GM18517 (cell line): ENCODE measurements at regions not wholly inside any gene's neighbourhood (a gene's known extent, or its start where the extent isn't known, plus 50 kb on each side); places are given as distances from the start of the nearest gene placed in this dataset.
"Not testable (repeated sequence)": the region's sequence is repeated elsewhere in the genome, so short reads cannot be mapped to it uniquely, and the experiment has no call there.

Source experiments
- ATAC-seq: cut with Tn5 transposase; IDR thresholded peaks from one replicate; pipeline ENCODE4 v1.9.1; 2021; ENCODE audit warnings: mild to moderate bottlenecking, moderate library complexity; ENCODE audit not compliant: unreplicated experiment

DNA sequence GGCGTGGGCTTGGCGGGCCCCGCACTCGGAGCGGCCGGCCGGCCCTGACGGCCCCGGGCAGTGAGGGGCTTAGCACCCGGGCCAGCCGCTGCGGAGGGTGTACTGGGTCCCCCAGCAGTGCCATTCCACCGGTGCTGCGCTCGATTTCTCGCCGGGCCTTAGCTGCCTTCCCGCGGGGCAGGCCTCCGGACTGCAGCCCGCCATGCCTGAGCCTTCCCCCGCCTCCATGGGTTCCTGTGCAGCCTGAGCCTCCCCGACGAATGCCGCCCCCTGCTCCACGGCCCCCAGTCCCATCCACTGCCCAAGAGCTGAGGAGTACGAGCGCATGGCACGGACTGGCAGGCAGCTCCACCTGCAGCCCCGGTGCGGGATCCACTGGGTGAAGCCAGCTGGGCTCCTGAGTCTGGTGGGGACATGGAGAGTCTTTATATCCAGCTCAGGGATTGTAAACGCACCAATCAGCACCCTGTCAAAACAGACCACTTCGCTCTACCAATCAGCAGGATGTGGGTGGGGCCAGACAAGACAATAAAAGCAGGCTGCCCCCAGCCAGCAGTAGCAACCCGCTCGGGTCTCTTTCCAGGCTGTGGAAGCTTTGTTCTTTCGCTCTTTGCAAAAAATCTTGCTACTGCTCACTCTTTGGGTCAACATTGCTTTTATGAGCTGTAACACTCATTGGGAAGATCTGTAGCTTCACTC, 501.2 kb upstream of the DPH6 start:
- not testable (repeated sequence) for ATAC-seq

DNA sequence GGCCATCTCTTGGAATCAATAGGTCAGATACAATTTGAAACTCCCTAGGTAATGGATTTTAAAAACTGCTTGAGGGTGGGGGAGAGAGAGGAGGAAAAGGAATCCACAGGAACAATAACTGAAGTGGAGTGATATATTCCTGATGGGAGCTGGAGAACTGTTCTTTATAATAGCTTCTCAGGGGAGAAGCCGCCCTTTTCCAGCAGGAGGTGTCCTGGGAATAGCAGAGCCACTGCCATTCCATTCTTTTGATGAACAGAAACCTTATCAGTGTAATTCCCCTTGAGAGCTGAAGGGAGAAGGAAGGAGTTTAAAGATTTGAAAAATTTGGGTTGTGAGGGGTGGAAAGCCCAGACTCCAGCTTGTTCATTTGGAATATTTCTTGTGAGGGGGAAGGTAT, 504.9 kb upstream of the DPH6 start:
- ATAC-seq, result no peak

DNA sequence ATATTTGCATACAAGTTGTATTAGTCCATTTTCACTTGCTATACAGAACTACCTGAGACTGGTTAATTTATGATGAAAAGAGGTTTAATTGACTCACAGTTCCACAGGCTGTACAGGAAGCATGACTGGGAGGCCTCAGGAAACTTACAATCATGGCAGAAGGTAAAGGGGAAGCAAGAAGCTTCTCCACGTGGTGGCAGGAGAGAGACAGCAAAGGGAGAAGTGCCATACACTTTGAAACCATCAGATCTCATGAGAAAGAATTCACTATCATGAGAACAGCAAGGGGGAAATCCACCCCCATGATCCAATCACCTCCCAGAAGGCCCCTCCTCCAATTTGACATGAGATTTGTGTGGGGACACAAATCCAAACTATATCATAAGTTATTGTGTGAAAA, 506.7 kb upstream of the DPH6 start:
- not testable (repeated sequence) for ATAC-seq

DNA sequence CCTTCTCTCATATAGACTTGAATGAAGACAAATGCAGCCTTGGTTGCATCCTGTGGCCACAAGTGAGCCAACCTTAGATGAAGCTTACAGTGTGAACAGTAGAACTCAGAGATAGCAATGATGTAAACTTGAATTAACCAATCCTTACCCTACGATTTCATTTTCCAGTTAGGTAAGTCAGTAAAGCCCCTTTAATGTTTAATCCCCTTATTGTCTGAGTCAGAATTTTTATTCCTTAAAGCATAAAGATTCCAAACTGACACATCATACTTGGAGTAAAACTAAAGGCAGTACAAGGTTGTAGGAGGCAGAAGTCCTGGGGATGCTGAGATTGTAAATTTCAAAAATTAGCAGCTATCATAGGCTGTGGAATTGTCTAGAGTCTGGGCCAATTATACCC, 507.8 kb upstream of the DPH6 start:
- ATAC-seq, result no peak

DNA sequence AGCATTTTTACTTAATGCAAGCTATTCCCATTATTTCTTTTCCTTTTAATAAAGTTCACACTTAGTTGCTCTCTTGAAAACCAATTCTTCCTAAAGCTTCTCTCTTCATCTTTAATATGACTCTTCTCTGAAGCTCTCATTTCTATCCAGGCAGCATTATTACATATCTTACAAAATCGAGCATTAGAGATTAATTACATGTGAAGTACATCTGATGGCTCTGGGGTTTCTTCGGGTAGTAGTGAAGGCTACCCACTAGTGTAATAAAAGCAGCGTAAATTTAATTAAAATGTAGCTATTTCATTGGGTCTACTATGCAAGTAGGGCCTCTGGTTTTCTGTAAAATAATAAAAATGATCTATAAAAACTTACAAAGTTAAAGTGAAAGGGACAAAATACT, 513.6 kb upstream of the DPH6 start:
- no peak for ATAC-seq

DNA sequence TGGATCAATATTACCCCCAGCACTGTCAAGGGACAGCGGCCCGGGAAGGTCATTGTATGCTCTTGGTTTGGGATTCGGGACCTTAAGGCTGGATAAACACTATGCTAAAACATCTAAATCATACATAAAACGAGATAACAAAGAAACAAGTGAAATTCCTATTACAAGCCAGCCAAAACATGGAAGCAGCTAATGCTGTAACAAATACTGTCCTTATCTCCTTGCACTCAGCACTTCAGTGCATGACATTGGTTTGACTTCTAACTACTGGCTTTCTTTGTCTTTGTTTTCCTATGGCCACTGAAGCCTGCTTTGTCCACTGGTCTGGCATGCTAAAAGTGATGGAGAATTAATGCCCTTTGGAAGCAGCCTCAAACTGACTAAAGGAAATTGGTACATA, 516.4 kb upstream of the DPH6 start:
- no peak for ATAC-seq

DNA sequence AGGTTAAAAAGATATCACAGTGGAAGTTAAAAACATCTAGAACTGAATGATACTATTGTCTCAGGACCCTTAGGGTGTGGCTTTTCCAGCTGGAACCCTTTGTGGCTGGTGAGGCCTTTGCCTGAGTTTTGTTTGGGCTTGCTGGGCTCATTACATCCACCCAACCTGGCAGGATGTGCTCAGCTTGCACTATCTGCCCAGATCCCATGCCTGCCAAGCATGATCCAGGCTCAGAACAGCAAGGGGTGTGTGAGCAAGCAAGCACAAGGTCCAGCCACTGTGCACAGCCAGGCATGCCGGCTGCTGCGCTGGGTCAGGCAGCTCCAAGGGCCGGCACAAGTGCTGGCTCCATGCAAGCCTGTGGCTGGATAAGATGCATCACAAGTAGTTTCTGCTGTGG, 512.7 kb upstream of the CDIN1 start:
- ATAC-seq, result no peak

DNA sequence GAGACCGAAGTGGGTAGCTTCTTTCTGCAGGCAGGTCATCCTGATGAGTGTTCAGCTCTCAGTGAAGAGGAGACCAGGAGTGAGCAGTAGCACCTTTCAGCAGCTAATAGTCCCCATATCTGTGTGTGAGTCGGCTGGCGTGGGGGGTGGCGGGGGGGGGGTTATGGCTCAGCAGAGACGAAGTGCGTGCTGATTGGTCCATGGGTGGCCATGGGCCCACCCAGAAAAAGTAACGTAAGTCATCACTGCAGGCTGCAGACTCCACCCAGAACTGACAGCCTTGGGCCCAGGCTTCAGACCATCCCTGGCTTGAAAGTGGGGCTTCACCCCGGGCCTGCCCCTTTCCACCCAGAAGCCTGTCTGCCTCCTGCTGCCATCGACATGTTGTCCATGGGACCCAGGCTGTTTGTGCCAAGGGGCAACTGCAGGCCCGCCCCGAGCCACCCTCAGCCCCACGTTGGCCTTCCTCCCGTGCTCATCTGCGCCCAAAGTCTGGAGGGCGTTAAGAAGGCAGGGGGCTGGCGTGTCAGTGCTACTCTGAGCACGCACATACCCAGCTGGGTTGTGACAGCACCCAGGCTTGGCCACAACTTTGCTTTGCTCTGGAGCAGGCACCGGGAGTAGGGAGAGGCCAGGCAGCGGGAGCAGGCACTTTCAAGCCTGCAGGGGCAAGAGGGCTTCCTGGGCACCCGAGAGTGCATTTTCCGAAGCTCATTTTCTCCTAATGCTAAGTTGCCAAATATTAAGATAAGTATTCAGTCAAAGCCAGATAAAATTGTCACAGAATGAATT, 511.7 kb upstream of the CDIN1 start:
- no peak for ATAC-seq

DNA sequence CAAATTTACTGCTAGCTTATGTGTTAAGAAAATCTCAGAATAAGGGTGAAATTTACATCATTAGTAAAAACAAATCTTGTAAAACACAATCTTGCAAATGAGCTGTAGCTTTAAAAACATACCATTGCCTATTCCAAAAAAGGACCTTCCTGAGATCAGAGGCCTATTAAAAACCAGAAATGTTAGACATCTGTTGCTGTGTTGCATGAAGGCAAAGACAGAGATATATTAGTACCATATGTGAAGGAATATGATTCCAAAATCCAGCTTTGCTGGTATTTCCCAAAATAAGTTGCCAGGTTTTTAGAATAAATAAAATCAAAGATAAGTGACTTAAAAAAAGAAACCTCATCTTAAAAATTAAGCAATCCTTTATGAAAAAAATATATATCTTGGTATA, 504.1 kb upstream of the CDIN1 start:
- ATAC-seq, result no peak

DNA sequence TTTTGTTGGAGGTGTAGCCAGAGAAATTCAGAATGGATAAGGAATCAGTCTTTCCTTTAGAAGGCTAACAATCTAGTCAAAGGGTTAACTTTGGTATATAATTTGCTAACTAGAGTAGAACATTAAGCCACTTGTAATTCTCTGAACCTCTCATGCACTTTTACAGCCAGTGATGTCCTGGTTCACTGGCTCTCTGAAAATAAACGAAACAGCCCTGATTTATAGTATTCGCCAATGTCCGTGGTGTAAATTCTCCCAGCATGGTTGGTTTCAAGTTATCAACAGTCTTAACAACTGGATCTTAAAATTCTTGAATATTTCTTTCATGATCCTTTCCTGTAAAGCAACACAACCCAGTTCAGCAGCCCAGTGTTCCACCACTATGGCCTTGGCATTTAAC, 500.4 kb upstream of the CDIN1 start:
- no peak for ATAC-seq

DNA sequence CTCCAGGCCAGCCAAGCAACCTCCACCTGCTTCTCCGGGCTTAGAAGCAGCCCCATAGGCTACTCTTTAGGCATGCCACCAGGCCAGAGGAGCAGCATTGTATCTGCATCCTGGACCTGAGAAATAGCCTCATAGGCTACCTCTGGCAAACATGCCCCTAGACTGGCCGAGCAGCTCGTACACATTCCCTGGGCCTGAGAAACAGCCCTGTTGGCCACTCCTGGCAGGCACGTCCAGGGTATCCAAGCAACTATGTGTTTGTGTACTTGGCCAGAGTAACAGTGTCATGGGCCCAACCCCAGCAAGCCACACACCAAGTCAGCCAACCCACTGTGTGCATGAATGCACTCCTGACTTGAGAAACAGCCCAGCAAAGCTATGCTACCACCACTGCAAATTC, 498.7 kb upstream of the CDIN1 start:
- no peak for ATAC-seq

DNA sequence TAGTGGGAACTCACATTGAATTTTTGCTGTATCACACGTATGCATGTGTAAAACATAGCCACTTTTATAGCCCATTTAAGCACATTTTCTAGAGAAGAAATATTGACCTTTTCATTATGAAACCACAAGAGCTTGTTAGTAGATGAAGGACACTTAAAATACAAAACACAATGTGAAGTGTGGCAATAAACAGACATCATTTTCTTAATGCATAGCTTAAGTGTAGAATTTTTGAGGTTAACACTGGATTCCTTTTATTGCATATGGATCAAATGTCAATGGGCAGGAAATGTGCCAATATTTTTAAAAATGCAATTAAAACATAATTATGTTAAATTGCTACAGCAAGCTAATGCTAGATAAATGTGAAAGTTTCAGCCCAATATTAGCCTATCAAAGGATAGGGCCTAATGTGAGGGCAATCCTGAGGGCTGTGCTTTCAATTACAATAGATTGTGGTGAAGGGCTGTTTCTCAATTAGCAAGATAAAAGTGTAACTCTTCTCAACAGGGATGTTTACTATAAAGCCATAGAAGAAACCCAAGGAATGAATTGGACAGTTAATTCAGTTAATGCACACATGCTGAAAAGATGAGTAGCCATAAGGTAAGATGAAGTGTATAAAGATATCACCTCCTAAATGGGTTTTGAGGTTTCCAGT, 489.0 kb upstream of the CDIN1 start:
- no peak for ATAC-seq

DNA sequence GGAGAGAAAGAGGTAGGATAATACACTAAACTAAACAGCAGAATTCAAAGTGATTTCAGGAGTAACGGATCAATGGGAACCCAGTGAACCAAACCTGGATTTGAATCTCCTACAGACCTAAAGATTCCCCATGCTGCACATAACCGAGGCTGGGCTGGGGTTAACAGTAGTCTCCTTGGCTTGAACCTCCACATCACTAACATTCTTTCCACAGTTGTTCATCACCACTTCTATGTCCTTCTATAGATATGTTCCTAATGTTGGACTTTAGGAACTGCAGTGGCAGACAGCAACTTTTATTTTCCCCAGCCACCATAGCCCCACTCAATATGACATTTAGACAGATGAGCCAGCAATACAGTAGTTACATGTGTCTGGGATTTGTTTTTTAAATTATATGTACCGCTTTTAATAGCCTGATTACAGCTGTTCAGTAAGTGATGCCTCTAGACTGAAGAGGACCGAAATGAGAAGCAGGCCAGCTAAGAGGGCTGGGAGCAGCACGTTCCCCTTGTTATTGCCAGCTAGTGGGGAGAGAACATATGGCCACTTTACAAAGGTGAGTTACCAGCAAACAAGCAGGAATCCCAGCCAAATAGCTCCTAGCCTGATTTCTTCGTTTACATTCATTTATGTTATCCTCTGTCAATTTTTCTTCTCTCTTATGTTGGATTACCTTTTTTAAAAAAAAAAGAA, 472.6 kb upstream of the CDIN1 start:
- ATAC-seq, result no peak

DNA sequence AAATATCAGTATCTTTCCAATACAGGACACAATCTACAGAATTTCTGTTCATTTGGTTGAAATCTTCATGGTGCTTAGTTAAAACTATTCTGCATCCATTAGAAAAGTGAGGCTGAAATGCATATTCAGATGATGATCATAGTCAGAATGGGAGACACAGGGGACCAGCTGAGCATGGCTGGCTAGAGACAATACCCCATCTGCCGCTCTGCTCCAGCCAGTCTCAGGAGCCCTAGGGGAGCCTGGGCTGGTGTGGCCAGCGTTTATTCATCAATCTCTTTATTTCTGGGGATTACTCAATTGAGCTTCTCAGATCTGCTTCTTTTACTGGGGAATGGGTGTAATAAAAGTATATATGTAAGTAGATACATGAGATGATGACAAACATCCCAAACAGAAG, 470.9 kb upstream of the CDIN1 start:
- no peak for ATAC-seq

DNA sequence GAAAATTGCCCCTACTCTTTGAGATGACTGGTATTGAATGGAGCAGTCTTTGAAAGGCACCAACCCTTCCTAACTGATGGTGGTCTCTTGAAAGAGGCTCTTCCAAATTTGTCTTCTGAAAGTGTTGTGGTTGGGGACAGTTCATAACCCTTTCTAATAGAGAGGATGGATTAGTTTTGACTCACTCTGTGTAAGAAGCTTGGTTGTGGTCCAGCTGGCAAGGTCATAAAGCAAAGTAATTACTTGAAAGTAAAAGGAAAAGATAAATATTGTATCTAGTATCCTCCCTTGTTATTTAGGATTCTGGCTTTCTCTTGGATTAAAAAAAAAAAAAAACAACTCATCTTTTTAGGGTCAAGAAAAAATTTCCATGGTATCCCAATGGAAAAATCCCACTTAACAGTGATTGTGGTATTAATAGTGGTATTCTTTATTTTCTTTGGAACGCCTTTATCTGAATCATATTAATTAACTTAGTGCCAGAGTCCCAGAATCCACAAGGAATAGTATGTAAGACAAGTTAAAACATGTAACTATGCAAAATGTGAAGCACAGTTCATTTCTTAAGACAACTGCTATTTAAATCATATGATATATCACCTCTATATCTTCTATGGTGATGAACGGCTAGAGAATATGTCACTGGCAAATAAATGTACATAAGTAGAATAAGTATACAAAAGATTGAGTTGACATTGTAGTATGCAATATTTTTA, 469.3 kb upstream of the CDIN1 start:
- ATAC-seq, result no peak

DNA sequence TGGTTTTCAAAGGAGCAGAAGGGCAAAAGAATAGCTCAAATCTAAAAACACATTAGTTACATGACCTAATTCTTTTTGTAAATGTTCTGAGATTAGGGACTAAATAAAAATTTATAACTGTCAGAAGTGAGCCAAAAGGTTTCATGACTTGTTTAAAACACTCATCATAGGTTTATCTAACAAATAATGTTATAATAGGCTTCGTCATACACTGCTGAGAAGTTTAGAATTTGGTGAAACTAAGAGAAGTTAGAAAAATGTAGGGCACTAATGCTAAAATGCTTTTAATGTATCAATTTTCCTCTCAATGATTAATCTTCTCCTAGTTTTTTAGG, 468.8 kb upstream of the CDIN1 start:
- no peak for ATAC-seq

DNA sequence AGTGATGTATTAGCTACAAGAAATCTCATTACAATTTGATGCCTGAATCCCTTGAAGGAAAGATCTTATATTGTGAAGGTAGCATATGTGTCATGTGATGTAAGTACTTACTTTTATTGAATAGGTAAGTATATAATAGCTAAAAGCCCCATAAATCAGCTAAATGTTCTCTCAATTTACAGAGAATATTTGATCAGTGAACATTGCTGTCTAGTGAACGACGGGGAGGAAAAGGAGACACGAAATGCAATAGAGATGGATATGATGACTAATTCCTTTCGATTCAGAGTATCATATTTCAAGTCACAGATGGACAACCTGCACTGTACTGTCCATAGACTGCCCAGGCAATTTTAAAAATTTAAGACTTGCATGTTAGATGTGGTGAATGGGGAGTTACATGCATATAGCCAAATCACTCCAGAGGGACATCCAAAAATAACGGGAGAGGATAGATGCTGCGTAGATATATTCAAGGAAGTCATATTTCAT, 462.1 kb upstream of the CDIN1 start:
- ATAC-seq, result no peak

DNA sequence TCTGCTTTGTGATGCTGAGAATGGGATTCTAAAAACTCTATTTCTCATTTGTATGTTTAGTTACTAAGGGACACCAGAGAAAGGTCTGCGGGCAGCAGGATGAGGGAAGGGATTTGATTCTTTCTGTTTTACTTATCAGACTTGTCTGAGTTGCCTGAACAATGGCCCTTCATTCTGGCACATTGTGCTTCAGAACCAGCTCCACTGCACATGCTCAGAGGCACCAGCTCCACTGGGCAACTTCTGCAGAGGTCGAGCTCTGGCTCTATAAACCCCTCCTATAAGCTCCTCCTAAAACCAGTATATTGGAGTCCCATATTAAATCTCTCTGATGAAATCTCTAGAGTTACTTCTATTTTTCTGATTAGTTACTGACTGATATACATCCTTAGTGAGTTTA, 453.2 kb upstream of the CDIN1 start:
- no peak for ATAC-seq

DNA sequence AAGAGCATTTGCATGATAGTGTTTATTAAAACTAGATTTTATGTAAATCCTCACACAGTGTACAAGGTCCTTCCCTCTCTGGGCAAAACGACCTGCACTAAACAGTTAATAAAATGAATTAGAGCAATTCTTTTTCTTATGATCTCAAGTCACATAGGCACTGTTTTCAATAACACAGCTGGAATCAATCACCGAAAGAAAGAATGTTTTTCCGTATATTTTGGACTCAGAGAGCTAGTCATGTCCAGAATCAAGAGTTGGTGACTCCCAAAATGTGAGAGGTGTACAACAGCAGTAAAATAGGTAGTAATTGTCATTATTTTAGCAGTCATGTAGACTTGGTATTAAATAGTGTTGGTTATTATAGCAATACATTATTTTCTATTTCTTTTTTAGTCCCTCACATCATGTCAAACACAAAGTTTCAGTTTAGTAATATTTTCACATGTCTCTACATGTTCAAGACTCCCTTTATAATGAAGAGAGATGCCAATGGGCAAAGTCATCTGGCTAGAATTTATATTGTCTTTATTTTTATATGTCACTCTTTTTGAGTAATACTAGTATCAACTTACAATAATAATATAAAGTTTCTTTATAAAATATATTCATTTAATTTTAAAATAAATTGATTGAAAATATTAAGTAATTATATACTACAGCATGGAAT, 448.6 kb upstream of the CDIN1 start:
- ATAC-seq, result no peak

DNA sequence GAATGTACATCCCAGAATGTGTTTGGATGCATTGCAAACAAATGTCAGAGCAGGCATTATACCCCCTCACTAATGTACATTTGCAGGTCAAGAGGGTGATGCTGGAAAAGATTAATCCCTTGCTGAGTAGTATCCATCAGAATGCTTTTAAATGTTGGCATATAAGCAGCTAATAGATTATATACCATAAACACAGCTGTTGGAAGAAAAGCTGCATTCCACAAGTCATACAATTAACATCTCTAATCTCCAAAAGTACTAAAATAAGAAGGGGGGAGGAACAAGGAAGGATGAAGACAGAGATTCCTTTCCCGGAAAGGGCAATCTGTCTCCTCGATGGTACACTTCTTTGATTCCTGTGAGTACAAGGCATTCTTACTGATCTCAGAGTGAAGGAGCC, 445.7 kb upstream of the CDIN1 start:
- ATAC-seq, result no peak
